HG03439 (cell line): ENCODE measurements at regions not wholly inside any gene's neighbourhood (a gene's known extent, or its start where the extent isn't known, plus 50 kb on each side); places are given as distances from the start of the nearest gene placed in this dataset.
"Not testable (repeated sequence)": the region's sequence is repeated elsewhere in the genome, so short reads cannot be mapped to it uniquely, and the experiment has no call there.

Experiments used
- ATAC-seq: cut with Tn5 transposase; IDR thresholded peaks from one replicate; pipeline ENCODE4 v1.9.1; 2021; ENCODE audit warnings: mild to moderate bottlenecking, moderate library complexity; ENCODE audit not compliant: unreplicated experiment

GRCh38 chr1:65020774-65021173 is 54.4 kb upstream of the JAK1 start:
- no peak for ATAC-seq

- ATAC-seq: no peak
These were observed 55.4 kb upstream of the JAK1 start for GRCh38 chr1:65021795-65022194.

GRCh38 chr1:65022216-65022615 is 55.9 kb upstream of the JAK1 start:
- no peak for ATAC-seq

- ATAC-seq: no peak
These were observed 59.4 kb upstream of the JAK1 start for GRCh38 chr1:65025794-65026193.

- no peak for ATAC-seq
These were observed 59.9 kb upstream of the JAK1 start for GRCh38 chr1:65026235-65026634.

GRCh38 chr1:65027666-65028358 is 61.5 kb upstream of the JAK1 start:
- ATAC-seq: no peak

GRCh38 chr1:65029434-65029833 is 63.1 kb upstream of the JAK1 start:
- ATAC-seq: not testable (repeated sequence)

- not testable (repeated sequence) for ATAC-seq
These were observed 68.5 kb upstream of the JAK1 start for GRCh38 chr1:65034879-65035278.

- no peak for ATAC-seq
These were observed 70.3 kb upstream of the JAK1 start for GRCh38 chr1:65036570-65037051.

GRCh38 chr1:65039066-65039465 is 72.7 kb upstream of the JAK1 start:
- no peak for ATAC-seq

GRCh38 chr1:65039508-65039907 is 73.2 kb upstream of the JAK1 start:
- no peak for ATAC-seq

GRCh38 chr1:65042467-65042866 is 76.1 kb upstream of the JAK1 start:
- ATAC-seq: no peak

GRCh38 chr1:65044411-65044810 is 78.1 kb upstream of the JAK1 start:
- no peak for ATAC-seq

- ATAC-seq: no peak
These were observed 78.9 kb upstream of the JAK1 start for GRCh38 chr1:65045022-65045817.

- ATAC-seq: no peak
These were observed 82.0 kb upstream of the JAK1 start for GRCh38 chr1:65048335-65048734.

GRCh38 chr1:65049941-65050713 is 83.8 kb upstream of the JAK1 start:
- no peak for ATAC-seq

GRCh38 chr1:65050735-65051134 is 84.4 kb upstream of the JAK1 start:
- no peak for ATAC-seq

- no peak for ATAC-seq
These were observed 88.1 kb upstream of the JAK1 start for GRCh38 chr1:65054481-65054880.

GRCh38 chr1:65055747-65056146 is 89.4 kb upstream of the JAK1 start:
- ATAC-seq: no peak

GRCh38 chr1:65056234-65056633 is 89.9 kb upstream of the JAK1 start:
- ATAC-seq: no peak

GRCh38 chr1:65056866-65057265 is 90.5 kb upstream of the JAK1 start:
- no peak for ATAC-seq
